ENCODE measurements at regions not wholly inside any gene's neighbourhood (a gene's known extent, or its start where the extent isn't known, plus 50 kb on each side); places are given as distances from the start of the nearest gene placed in this dataset.

GRCh38 chr1:208979776-208980175 lies 603.7 kb upstream of the CAMK1G start:
- TF ChIP-seq CEBPB (IDR thresholded peaks at IDR 0.05) = no peak

DNA sequence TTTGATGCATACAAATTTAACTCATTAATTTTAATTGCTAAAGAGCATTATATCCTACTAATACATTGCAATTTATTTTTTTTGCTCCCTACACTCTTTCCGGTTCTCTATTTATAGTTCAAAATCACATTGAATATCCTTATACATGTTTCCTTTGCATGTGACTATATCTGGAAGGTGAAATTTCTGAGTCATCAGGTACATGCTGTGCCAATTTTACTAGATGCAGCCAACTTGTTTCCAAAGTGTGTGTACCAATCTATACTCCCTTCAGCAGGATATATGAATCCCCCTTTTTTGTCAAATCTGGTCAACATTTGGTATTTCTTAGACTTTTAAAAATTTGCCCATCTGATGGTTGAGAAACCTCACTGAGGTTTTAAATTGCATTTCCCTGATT lies 602.9 kb upstream of the CAMK1G start:
- TF ChIP-seq MAX (IDR thresholded peaks at IDR 0.05) (no peak), YY1 (IDR thresholded peaks at IDR 0.05; ENCODE audit: low read depth) (no peak), FOXM1 (IDR thresholded peaks at IDR 0.05; ENCODE audit: borderline replicate concordance, low read depth) (no peak), TEAD4 (IDR thresholded peaks at IDR 0.05) (no peak), CEBPB (IDR thresholded peaks at IDR 0.05) (no peak), CREB1 (IDR thresholded peaks at IDR 0.05; ENCODE audit: low read depth) (no peak), EP300 (IDR thresholded peaks at IDR 0.05; ENCODE audit: borderline replicate concordance) (no peak), TAF1 (IDR thresholded peaks at IDR 0.05; ENCODE audit: low read depth) (no peak), NFIC (IDR thresholded peaks at IDR 0.05) (no peak), RAD21 (IDR thresholded peaks at IDR 0.05; ENCODE audit: low read depth) (no peak), TCF12 (IDR thresholded peaks at IDR 0.05; ENCODE audit: low read depth) (no peak), EGR1 (IDR thresholded peaks at IDR 0.05) (no peak), ZBTB7A (IDR thresholded peaks at IDR 0.05; ENCODE audit: low read depth) (no peak)
- TF ChIP-seq, protein P1, sequence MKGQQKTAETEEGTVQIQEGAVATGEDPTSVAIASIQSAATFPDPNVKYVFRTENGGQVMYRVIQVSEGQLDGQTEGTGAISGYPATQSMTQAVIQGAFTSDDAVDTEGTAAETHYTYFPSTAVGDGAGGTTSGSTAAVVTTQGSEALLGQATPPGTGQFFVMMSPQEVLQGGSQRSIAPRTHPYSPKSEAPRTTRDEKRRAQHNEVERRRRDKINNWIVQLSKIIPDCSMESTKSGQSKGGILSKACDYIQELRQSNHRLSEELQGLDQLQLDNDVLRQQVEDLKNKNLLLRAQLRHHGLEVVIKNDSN (IDR thresholded peaks at IDR 0.05) = no peak
- TF ChIP-seq, protein P2, sequence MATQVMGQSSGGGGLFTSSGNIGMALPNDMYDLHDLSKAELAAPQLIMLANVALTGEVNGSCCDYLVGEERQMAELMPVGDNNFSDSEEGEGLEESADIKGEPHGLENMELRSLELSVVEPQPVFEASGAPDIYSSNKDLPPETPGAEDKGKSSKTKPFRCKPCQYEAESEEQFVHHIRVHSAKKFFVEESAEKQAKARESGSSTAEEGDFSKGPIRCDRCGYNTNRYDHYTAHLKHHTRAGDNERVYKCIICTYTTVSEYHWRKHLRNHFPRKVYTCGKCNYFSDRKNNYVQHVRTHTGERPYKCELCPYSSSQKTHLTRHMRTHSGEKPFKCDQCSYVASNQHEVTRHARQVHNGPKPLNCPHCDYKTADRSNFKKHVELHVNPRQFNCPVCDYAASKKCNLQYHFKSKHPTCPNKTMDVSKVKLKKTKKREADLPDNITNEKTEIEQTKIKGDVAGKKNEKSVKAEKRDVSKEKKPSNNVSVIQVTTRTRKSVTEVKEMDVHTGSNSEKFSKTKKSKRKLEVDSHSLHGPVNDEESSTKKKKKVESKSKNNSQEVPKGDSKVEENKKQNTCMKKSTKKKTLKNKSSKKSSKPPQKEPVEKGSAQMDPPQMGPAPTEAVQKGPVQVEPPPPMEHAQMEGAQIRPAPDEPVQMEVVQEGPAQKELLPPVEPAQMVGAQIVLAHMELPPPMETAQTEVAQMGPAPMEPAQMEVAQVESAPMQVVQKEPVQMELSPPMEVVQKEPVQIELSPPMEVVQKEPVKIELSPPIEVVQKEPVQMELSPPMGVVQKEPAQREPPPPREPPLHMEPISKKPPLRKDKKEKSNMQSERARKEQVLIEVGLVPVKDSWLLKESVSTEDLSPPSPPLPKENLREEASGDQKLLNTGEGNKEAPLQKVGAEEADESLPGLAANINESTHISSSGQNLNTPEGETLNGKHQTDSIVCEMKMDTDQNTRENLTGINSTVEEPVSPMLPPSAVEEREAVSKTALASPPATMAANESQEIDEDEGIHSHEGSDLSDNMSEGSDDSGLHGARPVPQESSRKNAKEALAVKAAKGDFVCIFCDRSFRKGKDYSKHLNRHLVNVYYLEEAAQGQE (IDR thresholded peaks at IDR 0.05; ENCODE audit: low read depth) = no peak

DNA sequence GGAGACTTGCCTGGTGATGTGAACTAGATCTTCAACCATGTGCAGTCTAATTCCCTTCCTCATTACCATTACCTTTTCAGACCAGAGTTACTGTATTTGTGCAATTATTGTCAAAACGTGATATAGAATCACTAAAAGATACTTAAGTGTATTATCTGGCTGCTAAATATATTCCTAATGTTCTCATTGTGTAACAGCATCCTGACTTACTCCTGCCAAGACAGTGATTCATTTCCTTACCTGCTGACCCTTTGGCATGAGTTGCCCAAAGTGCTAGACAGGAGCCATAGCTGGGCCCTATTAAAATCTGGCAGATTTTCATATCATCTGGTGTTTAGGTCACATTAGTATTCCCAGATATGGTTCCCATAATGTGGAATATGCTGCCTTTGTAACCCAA lies 598.3 kb upstream of the CAMK1G start:
- TF ChIP-seq, protein P2 (IDR thresholded peaks at IDR 0.05; ENCODE audit: low read depth) = no peak
- TF ChIP-seq YY1 (IDR thresholded peaks at IDR 0.05; ENCODE audit: low read depth) (no peak), CEBPB (IDR thresholded peaks at IDR 0.05) (no peak), MAX (IDR thresholded peaks at IDR 0.05) (no peak), ZBTB7A (IDR thresholded peaks at IDR 0.05; ENCODE audit: low read depth) (no peak), FOXM1 (IDR thresholded peaks at IDR 0.05; ENCODE audit: borderline replicate concordance, low read depth) (no peak), EP300 (IDR thresholded peaks at IDR 0.05; ENCODE audit: borderline replicate concordance) (no peak), NFIC (IDR thresholded peaks at IDR 0.05) (no peak), TCF12 (IDR thresholded peaks at IDR 0.05; ENCODE audit: low read depth) (no peak), TAF1 (IDR thresholded peaks at IDR 0.05; ENCODE audit: low read depth) (no peak), RAD21 (IDR thresholded peaks at IDR 0.05; ENCODE audit: low read depth) (no peak), TEAD4 (IDR thresholded peaks at IDR 0.05) (no peak)
- TF ChIP-seq, protein P1 (IDR thresholded peaks at IDR 0.05) = no peak

- no peak for TF ChIP-seq EP300 (IDR thresholded peaks at IDR 0.05; ENCODE audit: borderline replicate concordance)
- no peak for TF ChIP-seq NFIC (IDR thresholded peaks at IDR 0.05)
- no peak for TF ChIP-seq CREB1 (IDR thresholded peaks at IDR 0.05; ENCODE audit: low read depth)
- TF ChIP-seq FOXM1 (IDR thresholded peaks at IDR 0.05; ENCODE audit: borderline replicate concordance, low read depth) = no peak
- no peak for TF ChIP-seq ZBTB7A (IDR thresholded peaks at IDR 0.05; ENCODE audit: low read depth)
These were observed 594.7 kb upstream of the CAMK1G start for GRCh38 chr1:208988811-208989222.

DNA sequence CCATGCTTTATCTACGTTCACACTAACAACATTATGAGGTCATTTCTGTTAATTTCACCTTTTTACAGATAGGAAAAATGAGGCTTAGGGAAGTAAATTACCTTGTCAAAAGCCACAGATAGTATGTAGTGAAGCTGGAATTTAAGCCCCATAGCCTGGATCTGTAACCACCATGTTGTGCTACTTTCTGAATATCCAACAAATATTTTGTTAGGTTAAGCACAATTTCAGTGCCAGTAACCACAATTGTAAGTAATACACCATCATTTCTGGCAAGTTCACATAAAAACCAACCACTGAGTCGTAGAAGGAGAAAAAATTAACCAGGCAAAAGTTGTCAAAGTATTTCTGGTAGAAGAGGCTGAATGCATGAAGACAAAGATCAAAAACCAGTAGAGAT lies 593.1 kb upstream of the CAMK1G start:
- TF ChIP-seq FOXM1 (IDR thresholded peaks at IDR 0.05; ENCODE audit: borderline replicate concordance, low read depth) (no peak), YY1 (IDR thresholded peaks at IDR 0.05; ENCODE audit: low read depth) (no peak), MAX (IDR thresholded peaks at IDR 0.05) (no peak), NFIC (IDR thresholded peaks at IDR 0.05) (no peak), EP300 (IDR thresholded peaks at IDR 0.05; ENCODE audit: borderline replicate concordance) (no peak), TEAD4 (IDR thresholded peaks at IDR 0.05) (no peak), TAF1 (IDR thresholded peaks at IDR 0.05; ENCODE audit: low read depth) (no peak), TCF12 (IDR thresholded peaks at IDR 0.05; ENCODE audit: low read depth) (no peak), CEBPB (IDR thresholded peaks at IDR 0.05) (no peak), EGR1 (IDR thresholded peaks at IDR 0.05) (no peak), CREB1 (IDR thresholded peaks at IDR 0.05; ENCODE audit: low read depth) (no peak), RAD21 (IDR thresholded peaks at IDR 0.05; ENCODE audit: low read depth) (no peak), ZBTB7A (IDR thresholded peaks at IDR 0.05; ENCODE audit: low read depth) (no peak)
- TF ChIP-seq, protein P1 (IDR thresholded peaks at IDR 0.05) = no peak
- TF ChIP-seq, protein P2 (IDR thresholded peaks at IDR 0.05; ENCODE audit: low read depth) = no peak

Measured in Ishikawa (cell line).